Caco-2 (cell line): ENCODE measurements at regions not wholly inside any gene's neighbourhood (a gene's known extent, or its start where the extent isn't known, plus 50 kb on each side); places are given as distances from the start of the nearest gene placed in this dataset.

Experiments
- BruUV-seq: library from RNA; stranded (reverse); fragments of 400-500 nt; replicated peaks from 2 replicates; lab custom pipeline; 2021; lab: Mats Ljungman, UMichigan
- CTCF ChIA-PET: fragments of 300-600 bp; sonication (Branson Sonifier 250); formaldehyde crosslinking; loops from one replicate; lab custom pipeline; 2022; ENCODE audit warnings: antibody characterized with exemption; lab: Charles Lee
- POLR2A ChIA-PET: fragments of 300-600 bp; sonication (Branson Sonifier 250); formaldehyde crosslinking; loops from one replicate; lab custom pipeline; 2022; ENCODE audit warnings: antibody characterized with exemption; lab: Charles Lee
- DNase-seq, 2 experiments: peaks; one replicate each; pipeline versions ENCODE4 v3.0.0 to v3.0.0-alpha.2; 2020 to 2022
- H3K27me3 ChIP-seq: replicated peaks from 2 replicates; pipeline ENCODE4 v1.6.0; 2011; ENCODE audit warnings: low read length; ENCODE audit not compliant: control insufficient read depth, insufficient read depth
- H3K36me3 ChIP-seq: 2 replicates; pipeline ENCODE4 v1.5.1; 2011; ENCODE audit warnings: low read length; ENCODE audit not compliant: control insufficient read depth, insufficient read depth
- H3K4me1 ChIP-seq: fragments of 250-450 bp; sonication (Bioruptor Pico); 2 replicates; pipeline ENCODE4 v1.5.1; 2020; ENCODE audit warnings: mild to moderate bottlenecking
- H3K4me3 ChIP-seq: 2 replicates; pipeline ENCODE4 v1.5.1; 2011; ENCODE audit warnings: low read depth, mild to moderate bottlenecking, control low read depth, low read length
- H3K9me3 ChIP-seq: fragments of 250-450 bp; sonication (Bioruptor Pico); 2 replicates; pipeline ENCODE4 v1.5.1; 2020; ENCODE audit warnings: mild to moderate bottlenecking, moderate library complexity
- H3K27ac Mint-ChIP-seq: one replicate; pipeline ENCODE4 v1.8.0; 2022; ENCODE audit warnings: mixed read lengths; ENCODE audit not compliant: unreplicated experiment
- H3K27me3 Mint-ChIP-seq: one replicate; pipeline ENCODE4 v1.8.0; 2022; ENCODE audit warnings: mixed read lengths; ENCODE audit not compliant: insufficient read depth, unreplicated experiment
- H3K36me3 Mint-ChIP-seq: one replicate; pipeline ENCODE4 v1.8.0; 2022; ENCODE audit warnings: mild to moderate bottlenecking, mixed read lengths; ENCODE audit not compliant: insufficient read depth, unreplicated experiment
- H3K4me1 Mint-ChIP-seq: one replicate; pipeline ENCODE4 v1.8.0; 2022; ENCODE audit warnings: low read depth, mixed read lengths; ENCODE audit not compliant: unreplicated experiment
- H3K4me3 Mint-ChIP-seq: one replicate; pipeline ENCODE4 v1.8.0; 2022; ENCODE audit warnings: mild to moderate bottlenecking, moderate library complexity, mixed read lengths; ENCODE audit not compliant: unreplicated experiment
- H3K9me3 Mint-ChIP-seq: one replicate; pipeline ENCODE4 v1.8.0; 2022; ENCODE audit warnings: mixed read lengths; ENCODE audit not compliant: unreplicated experiment
- CTCF ChIP-seq, 2 experiments: fragments of 200-600 bp in 1 of 2; IDR thresholded peaks; 1 replicate in 1 of 2; 2 replicates in 1 of 2; pipeline versions ENCODE4 v1.5.1 to v1.8.0; 2011 to 2022; ENCODE audit warnings: antibody characterized with exemption in 1 of 2, control low read depth in 1 of 2, inconsistent platforms in 1 of 2, low read depth in 1 of 2, low read length in 1 of 2, mild to moderate bottlenecking in 1 of 2, moderate library complexity in 1 of 2; ENCODE audit not compliant: insufficient read depth in 1 of 2, severe bottlenecking in 1 of 2, unreplicated experiment in 1 of 2
- intact Hi-C: fragments of 100-400 bp; cut with micrococcal nuclease; formaldehyde crosslinking; loops from one replicate; pipeline ENCODE4 v1.10.0; 2022; ENCODE audit not compliant: unreplicated experiment

DNA sequence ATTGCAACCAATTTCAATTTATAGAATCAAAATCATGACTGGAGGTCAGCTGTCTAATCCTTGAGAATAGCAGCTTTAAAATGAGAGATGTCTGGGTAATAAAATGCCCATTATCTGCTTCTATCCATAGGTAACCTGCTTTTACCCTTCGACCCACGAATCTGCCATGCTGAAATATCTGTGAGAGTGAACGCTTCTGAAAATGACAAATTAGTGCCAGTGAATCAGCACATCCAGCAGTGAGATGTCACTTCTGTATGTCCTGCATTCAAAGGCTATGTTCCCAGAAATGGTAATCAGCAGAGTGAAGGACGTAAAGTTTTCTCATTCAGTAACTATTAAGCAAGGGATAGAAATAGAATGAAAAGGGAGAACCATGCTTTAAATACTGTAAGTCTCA is 532.4 kb upstream of the ITGA1 start:
- H3K9me3 ChIP-seq = no peaks in the 10 kb centered on the region
- Mint-ChIP-seq H3K27me3 (no peaks in the 10 kb centered on the region), H3K27ac (no peak overlapping the region), H3K9me3 (no peaks in the 10 kb centered on the region), H3K4me3 (no peak overlapping the region), H3K4me1 (no peaks in the 10 kb centered on the region), H3K36me3 (no peaks in the 10 kb centered on the region)
- BruUV-seq = no TSS peak
- no peak for TF ChIP-seq CTCF (IDR thresholded peaks at IDR 0.05; ENCODE audit: insufficient read depth in 1 of 2, low read depth in 1 of 2, low read length in 1 of 2, severe bottlenecking in 1 of 2, unreplicated experiment in 1 of 2)
- H3K4me3 ChIP-seq = no peak overlapping the region
- no peaks in the 10 kb centered on the region for H3K36me3 ChIP-seq
- no peaks in the 10 kb centered on the region for H3K4me1 ChIP-seq
- intact Hi-C loops = no loop called here
- H3K27me3 ChIP-seq = no peaks in the 10 kb centered on the region
- DNase-seq = no peak
- ChIA-PET CTCF (no interaction called here), POLR2A (no interaction called here)

DNA sequence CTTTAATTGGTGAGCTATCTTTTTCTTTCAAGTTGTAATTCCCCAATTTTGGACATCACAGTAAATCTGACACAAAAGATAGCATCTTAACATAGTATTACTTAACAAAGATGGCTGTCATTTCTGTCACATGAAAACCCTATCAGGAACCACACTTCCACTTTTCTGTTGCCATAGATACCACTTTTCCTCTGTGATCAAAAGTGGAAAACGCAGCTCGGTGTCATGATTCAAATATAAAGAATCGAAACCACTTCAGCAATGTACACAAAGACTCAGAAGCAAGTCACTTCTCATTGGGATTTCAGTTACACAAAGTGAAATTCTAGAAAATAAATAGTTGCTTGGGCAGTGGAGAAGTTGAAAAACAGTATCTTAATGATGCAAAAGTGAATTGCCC is 524.9 kb upstream of the ITGA1 start:
- CTCF ChIA-PET = no interaction called here
- H3K4me3 Mint-ChIP-seq = no peak overlapping the region
- H3K4me1 Mint-ChIP-seq = no peaks in the 10 kb centered on the region
- Histone ChIP-seq H3K9me3 (no peaks in the 10 kb centered on the region), H3K4me3 (no peak overlapping the region), H3K36me3 (no peaks in the 10 kb centered on the region), H3K27me3 (no peaks in the 10 kb centered on the region), H3K4me1 (no peaks in the 10 kb centered on the region)
- H3K9me3 Mint-ChIP-seq = no peaks in the 10 kb centered on the region
- H3K36me3 Mint-ChIP-seq = no peaks in the 10 kb centered on the region
- intact Hi-C loops = no loop called here
- no peak overlapping the region for H3K27ac Mint-ChIP-seq
- no peaks in the 10 kb centered on the region for H3K27me3 Mint-ChIP-seq
- DNase-seq = no peak
- POLR2A ChIA-PET = no interaction called here
- no TSS peak for BruUV-seq
- TF ChIP-seq CTCF (IDR thresholded peaks at IDR 0.05; ENCODE audit: insufficient read depth in 1 of 2, low read depth in 1 of 2, low read length in 1 of 2, severe bottlenecking in 1 of 2, unreplicated experiment in 1 of 2) = no peak

GRCh38 chr5:52269401-52269800 is 518.3 kb upstream of the ITGA1 start:
- Mint-ChIP-seq H3K27ac (no peak overlapping the region), H3K4me1 (no peaks in the 10 kb centered on the region), H3K36me3 (no peaks in the 10 kb centered on the region), H3K9me3 (no peaks in the 10 kb centered on the region), H3K4me3 (no peak overlapping the region), H3K27me3 (no peaks in the 10 kb centered on the region)
- DNase-seq = no peak
- intact Hi-C loops = no loop called here
- H3K36me3 ChIP-seq = no peaks in the 10 kb centered on the region
- no peaks in the 10 kb centered on the region for H3K4me1 ChIP-seq
- no peak overlapping the region for H3K4me3 ChIP-seq
- BruUV-seq = no TSS peak
- POLR2A ChIA-PET = no interaction called here
- H3K27me3 ChIP-seq = no peaks in the 10 kb centered on the region
- CTCF ChIA-PET = no interaction called here
- no peaks in the 10 kb centered on the region for H3K9me3 ChIP-seq
- TF ChIP-seq CTCF (IDR thresholded peaks at IDR 0.05; ENCODE audit: insufficient read depth in 1 of 2, low read depth in 1 of 2, low read length in 1 of 2, severe bottlenecking in 1 of 2, unreplicated experiment in 1 of 2) = no peak
